HG02571 (cell line): ENCODE measurements at regions not wholly inside any gene's neighbourhood (a gene's known extent, or its start where the extent isn't known, plus 50 kb on each side); places are given as distances from the start of the nearest gene placed in this dataset.
"Not testable (repeated sequence)": the region's sequence is repeated elsewhere in the genome, so short reads cannot be mapped to it uniquely, and the experiment has no call there.

ENCODE experiments used
- ATAC-seq: cut with Tn5 transposase; IDR thresholded peaks from one replicate; pipeline ENCODE4 v1.9.1; 2021; ENCODE audit warnings: mild to moderate bottlenecking, moderate library complexity; ENCODE audit not compliant: unreplicated experiment

GRCh38 chr7:29696402-29696801 lies 109.9 kb upstream of the WIPF3 start:
- not testable (repeated sequence) for ATAC-seq

DNA sequence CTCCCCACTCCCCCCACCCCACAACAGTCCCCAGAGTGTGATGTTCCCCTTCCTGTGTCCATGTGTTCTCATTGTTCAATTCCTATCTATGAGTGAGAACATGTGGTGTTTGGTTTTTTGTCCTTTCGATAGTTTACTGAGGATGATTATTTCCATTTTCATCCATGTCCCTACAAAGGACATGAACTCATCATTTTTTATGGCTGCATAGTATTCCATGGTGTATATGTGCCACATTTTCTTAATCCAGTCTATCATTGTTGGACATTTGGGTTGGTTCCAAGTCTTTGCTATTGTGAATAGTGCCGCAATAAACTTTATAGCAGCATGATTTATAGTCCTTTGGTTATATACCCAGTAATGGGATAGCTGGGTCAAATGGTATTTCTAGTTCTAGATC lies 106.6 kb upstream of the WIPF3 start:
- ATAC-seq: not testable (repeated sequence)

- ATAC-seq: not testable (repeated sequence)
These were observed 104.8 kb upstream of the WIPF3 start for GRCh38 chr7:29701540-29701939.

DNA sequence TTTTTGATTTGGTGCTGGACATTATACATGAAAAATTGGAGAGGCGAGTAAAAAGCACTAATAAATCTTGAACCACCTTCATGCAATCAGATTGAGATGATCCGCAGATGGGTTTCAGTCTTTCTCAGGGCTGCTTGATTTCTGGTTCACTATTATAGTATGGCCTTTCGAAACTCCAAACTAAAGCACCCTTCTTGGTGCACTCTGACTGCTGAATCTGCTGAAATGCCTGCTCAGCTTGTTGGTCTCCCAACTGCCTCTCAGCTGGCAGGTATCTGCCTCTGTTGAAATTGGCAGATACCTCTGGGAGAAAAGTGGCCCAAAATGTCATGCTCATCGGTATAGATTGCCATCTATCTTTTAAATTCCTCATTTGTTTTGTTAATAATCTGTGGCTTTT lies 102.5 kb upstream of the WIPF3 start:
- ATAC-seq: not testable (repeated sequence)

- not testable (repeated sequence) for ATAC-seq
These were observed 97.3 kb upstream of the WIPF3 start for GRCh38 chr7:29709002-29709401.

DNA sequence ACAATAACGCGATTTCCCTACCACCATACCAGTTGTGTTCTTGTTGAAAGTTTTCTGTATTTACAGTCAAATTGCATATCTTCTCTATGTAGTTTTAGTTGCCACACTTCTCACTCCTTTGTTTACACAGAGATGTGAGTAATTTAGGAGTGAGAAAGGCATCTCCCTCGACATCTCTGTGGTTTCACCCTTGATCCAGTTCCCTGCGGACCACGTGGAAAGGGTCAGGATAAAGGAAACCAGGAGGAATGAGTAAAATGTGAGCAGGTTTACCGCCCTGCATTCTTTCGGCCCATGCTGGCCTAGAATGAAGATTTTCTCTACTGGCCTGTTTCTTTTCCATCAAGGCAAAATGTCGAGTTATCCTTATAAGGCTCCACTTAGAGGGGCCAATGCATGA lies 83.2 kb upstream of the WIPF3 start:
- ATAC-seq: not testable (repeated sequence)

DNA sequence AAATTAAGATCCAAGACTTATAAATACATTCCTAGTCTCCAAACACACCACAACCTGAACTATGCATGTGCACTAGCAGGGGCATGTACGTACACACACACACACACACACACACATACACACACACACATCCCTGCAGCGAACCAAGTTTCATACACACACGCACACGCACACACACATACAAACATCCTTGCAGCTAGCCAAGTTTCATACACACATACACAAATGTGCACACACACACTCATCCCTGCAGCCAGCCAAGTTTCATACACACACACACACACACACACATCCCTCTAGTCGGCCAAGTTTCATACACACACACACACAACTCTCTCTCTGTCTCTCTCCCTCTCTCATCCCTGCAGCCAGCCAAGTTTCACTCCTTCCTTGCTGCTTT lies 82.7 kb upstream of the WIPF3 start:
- ATAC-seq: no peak

DNA sequence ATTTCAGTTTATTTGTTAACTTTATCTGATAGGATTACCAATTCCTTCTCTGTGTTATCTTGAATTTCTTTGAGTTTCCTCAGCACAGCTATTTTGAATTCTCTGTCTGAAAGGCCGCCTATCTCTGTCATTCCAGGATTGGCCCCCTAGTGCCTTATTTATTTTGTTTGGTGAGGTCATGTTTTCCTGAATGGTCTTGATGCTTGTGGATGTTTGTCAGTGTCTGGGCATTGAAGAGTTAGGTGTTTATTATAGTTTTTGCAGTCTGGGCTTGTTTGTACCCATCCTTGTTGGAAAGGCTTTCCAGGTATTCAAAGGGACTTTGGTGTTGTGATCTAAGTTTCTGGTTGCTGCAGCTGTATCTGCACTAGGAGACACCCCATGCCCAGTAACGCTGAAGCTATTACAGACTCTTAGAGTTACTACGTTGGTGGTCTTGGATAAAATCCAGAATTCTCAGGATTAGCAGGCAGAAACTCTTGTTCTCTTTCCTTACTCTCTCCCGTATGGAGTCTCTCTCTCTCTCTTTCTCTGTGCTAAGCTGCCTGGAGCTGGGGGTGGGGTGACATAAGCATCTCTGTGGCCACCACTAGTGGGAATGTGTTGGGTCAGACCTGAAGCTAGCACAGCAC lies 76.7 kb upstream of the WIPF3 start:
- not testable (repeated sequence) for ATAC-seq

- no peak for ATAC-seq
These were observed 72.0 kb upstream of the WIPF3 start for GRCh38 chr7:29734246-29734731.

DNA sequence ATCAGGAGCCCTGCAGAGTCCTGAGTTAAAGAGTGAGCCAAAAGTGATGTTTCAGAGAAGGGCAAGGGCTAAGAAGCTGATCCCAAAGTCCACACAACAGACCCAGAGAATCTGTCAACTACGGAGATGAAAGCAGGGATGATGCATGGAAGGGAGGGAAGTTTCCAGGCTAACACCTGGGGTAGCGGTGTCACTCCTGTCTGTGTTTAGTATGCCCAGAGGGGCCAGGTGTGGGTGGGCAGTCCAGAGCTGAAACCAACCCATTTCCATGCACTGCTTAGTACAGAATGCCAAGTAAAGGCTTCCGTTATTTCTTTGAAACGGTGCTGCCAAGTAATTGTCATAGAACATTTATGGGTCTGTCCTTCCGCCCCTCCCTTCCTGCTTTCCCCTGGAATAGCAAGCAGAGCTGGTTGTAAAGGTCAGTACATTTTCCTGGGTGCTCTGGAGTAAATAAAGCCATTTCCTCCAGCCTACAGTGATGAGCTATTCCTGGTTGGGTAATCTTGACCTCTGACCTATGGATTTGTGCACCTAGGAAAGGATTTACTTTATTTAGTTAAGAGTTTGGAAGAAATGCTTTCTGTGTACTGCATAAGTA lies 58.6 kb upstream of the WIPF3 start:
- ATAC-seq: not testable (repeated sequence)

- no peak for ATAC-seq
These were observed 57.8 kb upstream of the WIPF3 start for GRCh38 chr7:29748286-29749099.

DNA sequence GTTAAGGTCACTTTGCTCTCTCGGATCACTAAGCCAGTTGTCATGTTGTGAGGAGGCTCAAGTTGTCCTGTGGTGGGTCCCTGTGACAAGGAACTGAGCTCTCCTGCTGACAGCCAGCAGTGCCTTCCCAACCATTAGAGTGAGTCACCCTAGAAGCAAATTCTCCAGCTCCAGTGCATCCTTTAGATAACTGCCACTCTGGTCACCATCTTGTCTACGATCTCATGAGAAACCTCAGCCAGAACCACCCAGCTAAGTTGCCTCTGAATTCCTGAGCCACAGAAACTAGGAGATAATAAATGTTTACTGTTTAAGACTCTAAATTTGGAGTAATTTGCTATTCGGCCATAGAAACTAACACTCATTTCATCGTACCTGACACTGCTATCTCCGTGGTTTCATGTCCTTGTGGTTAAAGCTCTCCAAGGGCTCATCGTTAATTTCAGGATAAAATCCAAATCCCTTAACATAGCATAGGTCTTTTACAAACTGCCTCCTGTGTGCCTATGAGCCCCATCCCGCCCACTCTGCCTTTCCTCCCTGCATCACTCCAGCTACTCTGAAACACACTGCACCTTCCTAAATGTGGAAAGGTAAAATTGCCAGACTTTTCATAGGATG lies 56.5 kb upstream of the WIPF3 start:
- ATAC-seq: no peak

- not testable (repeated sequence) for ATAC-seq
These were observed 55.9 kb upstream of the WIPF3 start for GRCh38 chr7:29750373-29750940.

DNA sequence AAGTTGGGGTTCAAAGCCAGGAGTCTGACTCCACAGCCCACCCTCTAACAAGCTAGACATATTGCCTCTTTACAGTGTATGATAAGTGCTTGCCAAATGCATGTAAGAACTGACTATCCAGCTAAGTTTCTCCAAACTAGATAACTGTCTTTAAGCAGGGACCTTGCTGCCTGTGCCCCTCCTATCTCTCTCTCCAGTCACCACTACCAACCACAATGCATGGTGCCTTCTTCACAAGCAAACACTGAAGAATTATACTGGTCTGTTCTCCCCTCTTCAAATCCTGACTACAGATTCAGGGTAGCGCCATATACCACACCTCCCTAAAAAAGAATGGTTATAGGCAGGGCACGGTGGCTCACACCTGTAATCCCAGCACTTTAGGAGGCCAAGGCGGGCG lies 55.3 kb upstream of the WIPF3 start:
- not testable (repeated sequence) for ATAC-seq

DNA sequence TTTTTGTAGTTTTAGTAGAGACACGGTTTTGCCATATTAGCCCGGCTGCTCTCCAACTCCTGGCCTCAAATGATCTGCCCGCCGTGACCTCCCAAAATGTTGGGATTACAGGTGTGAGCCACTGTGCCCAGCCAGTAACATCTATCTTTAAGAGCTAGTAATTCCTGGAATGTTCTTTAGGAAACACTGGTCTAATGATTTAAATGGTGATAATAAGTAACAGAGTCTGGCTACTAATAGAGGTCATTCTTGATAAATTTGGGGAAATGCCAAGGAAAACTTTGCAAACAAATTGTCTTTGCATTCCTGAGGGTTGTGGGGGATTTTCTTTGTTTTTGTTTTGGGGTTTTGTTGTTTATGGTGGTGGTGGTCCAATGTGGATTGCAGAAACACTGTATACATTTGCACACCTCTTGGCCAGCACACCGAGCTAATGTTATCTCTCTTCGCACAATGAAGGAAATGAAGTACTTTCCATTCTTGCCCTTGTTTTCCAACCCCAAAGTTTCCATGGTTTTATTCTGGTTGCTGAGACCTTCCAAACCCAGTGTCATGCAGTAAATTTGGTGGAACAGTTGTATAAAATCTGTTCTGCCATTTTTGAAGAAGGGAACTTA lies 51.3 kb upstream of the WIPF3 start:
- no peak for ATAC-seq
